Gastroesophageal sphincter (tissue), 3 donors: ENCODE measurements at regions not wholly inside any gene's neighbourhood (a gene's known extent, or its start where the extent isn't known, plus 50 kb on each side); places are given as distances from the start of the nearest gene placed in this dataset.

Source experiments
- EP300 ChIP-seq: sonication (generic); formaldehyde crosslinking; IDR thresholded peaks from one replicate; pipeline ENCODE4 v1.6.1; 2017; ENCODE audit warnings: antibody characterized with exemption, mild to moderate bottlenecking
- POLR2AphosphoS5 ChIP-seq: sonication (generic); formaldehyde crosslinking; IDR thresholded peaks from one replicate; pipeline ENCODE4 v1.6.1; 2017; ENCODE audit warnings: antibody characterized with exemption
- TF ChIP-seq, protein P1 (sequence below), 4 experiments: fragments of 200-600 bp in 2 of 4; fragments of 450-650 bp in 2 of 4; sonication (generic) in 1 of 4; IDR thresholded peaks; one replicate each; pipeline ENCODE4 v1.5.1; 2017 to 2019; ENCODE audit warnings: antibody characterized with exemption in 4 of 4, mild to moderate bottlenecking in 2 of 4, moderate library complexity in 2 of 4

- no peak for TF ChIP-seq EP300
- TF ChIP-seq, protein P1, sequence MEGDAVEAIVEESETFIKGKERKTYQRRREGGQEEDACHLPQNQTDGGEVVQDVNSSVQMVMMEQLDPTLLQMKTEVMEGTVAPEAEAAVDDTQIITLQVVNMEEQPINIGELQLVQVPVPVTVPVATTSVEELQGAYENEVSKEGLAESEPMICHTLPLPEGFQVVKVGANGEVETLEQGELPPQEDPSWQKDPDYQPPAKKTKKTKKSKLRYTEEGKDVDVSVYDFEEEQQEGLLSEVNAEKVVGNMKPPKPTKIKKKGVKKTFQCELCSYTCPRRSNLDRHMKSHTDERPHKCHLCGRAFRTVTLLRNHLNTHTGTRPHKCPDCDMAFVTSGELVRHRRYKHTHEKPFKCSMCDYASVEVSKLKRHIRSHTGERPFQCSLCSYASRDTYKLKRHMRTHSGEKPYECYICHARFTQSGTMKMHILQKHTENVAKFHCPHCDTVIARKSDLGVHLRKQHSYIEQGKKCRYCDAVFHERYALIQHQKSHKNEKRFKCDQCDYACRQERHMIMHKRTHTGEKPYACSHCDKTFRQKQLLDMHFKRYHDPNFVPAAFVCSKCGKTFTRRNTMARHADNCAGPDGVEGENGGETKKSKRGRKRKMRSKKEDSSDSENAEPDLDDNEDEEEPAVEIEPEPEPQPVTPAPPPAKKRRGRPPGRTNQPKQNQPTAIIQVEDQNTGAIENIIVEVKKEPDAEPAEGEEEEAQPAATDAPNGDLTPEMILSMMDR (IDR thresholded peaks at IDR 0.05): no peak
- TF ChIP-seq POLR2AphosphoS5: no peak
Measured at GRCh38 chr1:213659580-213660547, 327.9 kb upstream of the PROX1 start.
